Testis (tissue), 2 donors: ENCODE measurements at regions not wholly inside any gene's neighbourhood (a gene's known extent, or its start where the extent isn't known, plus 50 kb on each side); places are given as distances from the start of the nearest gene placed in this dataset.

Experiments
- POLR2A ChIP-seq: fragments of 450-650 bp; IDR thresholded peaks from one replicate; pipeline ENCODE4 v1.6.1; 2017; ENCODE audit warnings: antibody characterized with exemption, mild to moderate bottlenecking, moderate library complexity
- TF ChIP-seq, protein P1 (sequence below), 3 experiments: fragments of 450-650 bp in 2 of 3; fragments of 200-600 bp in 1 of 3; sonication (generic) in 1 of 3; IDR thresholded peaks; one replicate each; pipeline ENCODE4 v1.5.1; 2016 to 2019; ENCODE audit warnings: antibody characterized with exemption in 3 of 3, mild to moderate bottlenecking in 2 of 3, moderate library complexity in 1 of 3

DNA sequence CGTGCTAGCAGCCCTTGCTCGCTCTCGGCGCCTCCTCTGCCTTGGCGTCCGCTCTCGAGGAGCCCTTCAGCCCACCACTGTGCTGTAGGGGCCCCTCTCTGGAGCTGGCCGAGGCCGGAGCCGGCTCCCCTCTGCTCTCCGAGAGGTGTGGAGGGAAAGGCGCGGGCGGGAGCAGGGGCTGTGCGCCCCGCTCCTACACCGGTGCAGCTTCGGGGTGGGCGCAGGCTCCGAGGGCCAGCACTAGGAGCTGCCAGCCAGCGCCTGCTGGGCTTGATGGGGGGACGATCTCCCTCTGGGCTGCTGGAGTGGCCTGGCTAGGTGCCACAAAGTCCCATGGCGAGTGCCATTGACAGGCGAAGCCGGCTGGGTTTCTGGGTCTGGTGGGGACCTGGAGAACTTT, 365.5 kb downstream of the SLITRK1 start:
- TF ChIP-seq, protein P1, sequence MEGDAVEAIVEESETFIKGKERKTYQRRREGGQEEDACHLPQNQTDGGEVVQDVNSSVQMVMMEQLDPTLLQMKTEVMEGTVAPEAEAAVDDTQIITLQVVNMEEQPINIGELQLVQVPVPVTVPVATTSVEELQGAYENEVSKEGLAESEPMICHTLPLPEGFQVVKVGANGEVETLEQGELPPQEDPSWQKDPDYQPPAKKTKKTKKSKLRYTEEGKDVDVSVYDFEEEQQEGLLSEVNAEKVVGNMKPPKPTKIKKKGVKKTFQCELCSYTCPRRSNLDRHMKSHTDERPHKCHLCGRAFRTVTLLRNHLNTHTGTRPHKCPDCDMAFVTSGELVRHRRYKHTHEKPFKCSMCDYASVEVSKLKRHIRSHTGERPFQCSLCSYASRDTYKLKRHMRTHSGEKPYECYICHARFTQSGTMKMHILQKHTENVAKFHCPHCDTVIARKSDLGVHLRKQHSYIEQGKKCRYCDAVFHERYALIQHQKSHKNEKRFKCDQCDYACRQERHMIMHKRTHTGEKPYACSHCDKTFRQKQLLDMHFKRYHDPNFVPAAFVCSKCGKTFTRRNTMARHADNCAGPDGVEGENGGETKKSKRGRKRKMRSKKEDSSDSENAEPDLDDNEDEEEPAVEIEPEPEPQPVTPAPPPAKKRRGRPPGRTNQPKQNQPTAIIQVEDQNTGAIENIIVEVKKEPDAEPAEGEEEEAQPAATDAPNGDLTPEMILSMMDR (IDR thresholded peaks at IDR 0.05), result no peak
- TF ChIP-seq POLR2A, result no peak
